ENCODE measurements at regions not wholly inside any gene's neighbourhood (a gene's known extent, or its start where the extent isn't known, plus 50 kb on each side); places are given as distances from the start of the nearest gene placed in this dataset.

DNA sequence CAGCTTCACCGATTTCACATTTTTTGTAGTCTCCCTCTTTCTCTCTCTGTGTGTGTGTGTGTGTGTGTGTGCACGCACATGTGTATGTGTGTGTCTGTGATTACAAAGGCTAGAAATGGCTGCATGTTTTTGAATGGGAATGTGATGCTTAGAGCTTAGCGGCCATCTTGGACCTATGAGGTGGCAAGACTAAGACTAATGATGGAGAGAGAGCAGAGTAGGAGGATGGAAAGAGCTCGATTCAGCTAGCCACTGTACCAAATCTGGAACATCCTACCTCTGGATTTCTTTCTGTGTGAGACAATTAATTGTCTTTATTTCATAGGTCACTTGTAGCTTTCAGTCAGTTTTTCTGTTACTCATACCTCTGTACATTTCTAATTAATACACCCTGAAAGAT, 205.1 kb downstream of the PCSK1 start:
- no peak for TF ChIP-seq CTCF (conservative IDR thresholded peaks at IDR 0.05)
- Histone ChIP-seq H3K27me3 (ENCODE audit: control insufficient read depth, insufficient read depth, low read length, poor library complexity, severe bottlenecking) (no peaks in the 10 kb centered on the region), H3K4me3 (ENCODE audit: low read length) (no peak overlapping the region), H3K27ac (ENCODE audit: low read depth, low read length) (no peak overlapping the region), H3K4me1 (ENCODE audit: control insufficient read depth, insufficient read depth, low read length) (no peaks in the 10 kb centered on the region), H3K36me3 (ENCODE audit: control insufficient read depth, insufficient read depth, low read length) (no peaks in the 10 kb centered on the region), H3K9ac (ENCODE audit: extremely low read depth, low read length, poor library complexity, severe bottlenecking) (no peak overlapping the region), H3K9me3 (ENCODE audit: control insufficient read depth, low read length) (peaks cover 5% of the 10 kb centered on the region)
- H3K27ac Mint-ChIP-seq = no peak overlapping the region
- H3K4me3 Mint-ChIP-seq = no peak overlapping the region
- no peak for DNase-seq
- H3K9me3 Mint-ChIP-seq = no peaks in the 10 kb centered on the region
- H3K4me1 Mint-ChIP-seq = no peaks in the 10 kb centered on the region
- 99 to 100% methylated on average over 1 to 4 of the region's 4 CpGs for WGBS, 2 experiments (ENCODE audit: insufficient coverage in 1 of 2, insufficient read length in 1 of 2)
- H3K36me3 Mint-ChIP-seq (ENCODE audit: low read depth) = no peaks in the 10 kb centered on the region
- H3K27me3 Mint-ChIP-seq (ENCODE audit: insufficient read depth) = no peaks in the 10 kb centered on the region

- Histone ChIP-seq H3K9me3 (ENCODE audit: control insufficient read depth, low read length) (no peaks in the 10 kb centered on the region), H3K27me3 (ENCODE audit: control insufficient read depth, insufficient read depth, low read length, poor library complexity, severe bottlenecking) (no peaks in the 10 kb centered on the region), H3K4me3 (ENCODE audit: low read length) (no peak overlapping the region), H3K4me1 (ENCODE audit: control insufficient read depth, insufficient read depth, low read length) (no peaks in the 10 kb centered on the region), H3K36me3 (ENCODE audit: control insufficient read depth, insufficient read depth, low read length) (no peaks in the 10 kb centered on the region), H3K9ac (ENCODE audit: extremely low read depth, low read length, poor library complexity, severe bottlenecking) (no peak overlapping the region), H3K27ac (ENCODE audit: low read depth, low read length) (no peak overlapping the region)
- no peaks in the 10 kb centered on the region for H3K4me1 Mint-ChIP-seq
- no peaks in the 10 kb centered on the region for H3K36me3 Mint-ChIP-seq (ENCODE audit: low read depth)
- H3K27me3 Mint-ChIP-seq (ENCODE audit: insufficient read depth) = no peaks in the 10 kb centered on the region
- no peak for TF ChIP-seq CTCF (conservative IDR thresholded peaks at IDR 0.05)
- whole genome bisulfite sequencing, 2 experiments (ENCODE audit: insufficient coverage in 1 of 2, insufficient read length in 1 of 2) = 88 to 94% methylated on average over 3 to 6 of the region's 6 CpGs
- DNase-seq = no peak
- no peak overlapping the region for H3K4me3 Mint-ChIP-seq
- H3K27ac Mint-ChIP-seq = no peak overlapping the region
- no peaks in the 10 kb centered on the region for H3K9me3 Mint-ChIP-seq
Measured at GRCh38 chr5:96226941-96227552, 206.0 kb downstream of the PCSK1 start.

DNA sequence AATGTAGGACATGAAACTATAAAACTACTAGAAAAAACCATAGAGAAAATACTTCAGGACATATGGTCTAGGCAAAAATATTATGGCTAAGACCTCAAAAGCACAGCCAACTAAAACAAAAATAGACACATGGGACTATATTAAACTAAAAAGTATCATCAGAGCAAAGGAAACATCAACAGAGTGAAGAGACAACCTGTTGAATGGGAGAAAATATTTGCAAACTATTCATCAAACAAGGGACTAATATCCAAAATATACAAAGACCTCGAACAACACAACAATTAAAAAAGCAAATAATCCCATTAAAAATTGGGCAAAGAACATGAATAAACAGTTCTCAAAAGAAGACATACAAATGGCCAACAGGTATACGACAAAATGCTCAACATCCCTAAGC, 210.9 kb downstream of the PCSK1 start:
- TF ChIP-seq CTCF (conservative IDR thresholded peaks at IDR 0.05) = no peak
- H3K36me3 ChIP-seq (ENCODE audit: control insufficient read depth, insufficient read depth, low read length) = no peaks in the 10 kb centered on the region
- H3K27ac Mint-ChIP-seq = no peak overlapping the region
- H3K9ac ChIP-seq (ENCODE audit: extremely low read depth, low read length, poor library complexity, severe bottlenecking) = no peak overlapping the region
- no peaks in the 10 kb centered on the region for H3K4me1 ChIP-seq (ENCODE audit: control insufficient read depth, insufficient read depth, low read length)
- no peaks in the 10 kb centered on the region for H3K27me3 Mint-ChIP-seq (ENCODE audit: insufficient read depth)
- H3K4me3 ChIP-seq (ENCODE audit: low read length) = no peak overlapping the region
- no peak overlapping the region for H3K4me3 Mint-ChIP-seq
- 89 to 93% methylated on average over 1 to 2 of the region's 2 CpGs for WGBS, 2 experiments (ENCODE audit: insufficient coverage in 1 of 2, insufficient read length in 1 of 2)
- no peaks in the 10 kb centered on the region for H3K9me3 ChIP-seq (ENCODE audit: control insufficient read depth, low read length)
- H3K9me3 Mint-ChIP-seq = no peaks in the 10 kb centered on the region
- H3K27me3 ChIP-seq (ENCODE audit: control insufficient read depth, insufficient read depth, low read length, poor library complexity, severe bottlenecking) = no peaks in the 10 kb centered on the region
- H3K27ac ChIP-seq (ENCODE audit: low read depth, low read length) = no peak overlapping the region
- H3K36me3 Mint-ChIP-seq (ENCODE audit: low read depth) = no peaks in the 10 kb centered on the region
- H3K4me1 Mint-ChIP-seq = peaks cover 5% of the 10 kb centered on the region
- DNase-seq = no peak
